ENCODE measurements at regions not wholly inside any gene's neighbourhood (a gene's known extent, or its start where the extent isn't known, plus 50 kb on each side); places are given as distances from the start of the nearest gene placed in this dataset.
"Not testable (repeated sequence)": the region's sequence is repeated elsewhere in the genome, so short reads cannot be mapped to it uniquely, and the experiment has no call there.

DNA sequence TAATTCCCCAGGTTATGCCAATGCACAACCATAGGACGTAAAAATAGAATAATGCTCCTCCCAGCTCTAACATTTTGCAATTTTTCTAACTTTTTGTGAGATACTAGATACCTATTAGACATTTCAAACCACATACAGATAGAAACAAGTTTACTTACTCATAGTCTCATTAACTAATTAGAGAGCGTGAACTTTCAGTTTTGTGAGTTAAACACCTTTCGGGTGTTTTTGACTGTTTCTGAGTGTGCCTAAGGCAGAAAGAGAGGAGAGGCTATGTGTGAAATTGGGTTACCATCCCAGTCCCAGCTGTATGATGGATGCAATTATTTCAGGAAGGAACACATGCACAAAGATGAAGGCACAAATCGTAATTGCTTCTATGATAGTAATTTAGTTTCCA, 300.4 kb upstream of the POU1F1 start:
- DNase-seq (ENCODE audit: low spot score) = no peak

DNA sequence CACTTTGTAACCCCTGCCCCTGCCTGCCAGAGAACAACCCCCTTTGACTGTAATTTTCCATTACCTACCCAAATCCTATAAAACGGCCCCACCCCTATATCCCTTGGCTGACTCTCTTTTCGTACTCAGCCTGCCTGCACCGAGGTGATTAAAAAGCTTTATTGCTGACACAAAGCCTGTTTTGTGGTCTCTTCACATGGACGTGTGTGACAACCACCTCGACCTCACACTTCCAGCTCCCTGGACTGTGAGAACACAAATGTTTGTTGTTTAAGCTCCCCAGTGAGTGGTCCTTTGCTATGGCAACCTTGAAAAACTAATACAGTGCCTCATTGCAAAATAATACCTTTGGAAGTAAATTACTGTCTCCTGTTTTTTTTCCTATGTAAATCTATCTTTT, 299.2 kb upstream of the POU1F1 start:
- no peak for DNase-seq (ENCODE audit: low spot score)

DNA sequence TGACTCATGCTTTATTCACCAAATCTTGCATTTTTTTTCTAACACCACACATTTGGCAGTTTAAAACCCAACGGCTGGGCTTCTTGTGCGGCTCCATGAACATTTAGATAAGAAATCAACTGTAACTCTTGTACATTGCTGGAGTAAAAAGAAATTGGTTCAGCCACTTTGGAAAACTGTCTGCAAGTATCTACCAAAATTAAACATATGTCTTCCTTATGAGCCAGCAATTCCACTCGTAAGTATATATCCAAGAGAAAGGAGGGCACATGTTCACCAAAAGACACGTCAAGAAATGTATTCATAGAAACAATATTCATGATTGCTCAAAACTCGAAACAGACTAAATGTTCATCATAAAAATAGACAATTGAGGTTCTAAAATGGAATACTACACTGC, 291.9 kb upstream of the POU1F1 start:
- DNase-seq (ENCODE audit: low spot score) = no peak

DNA sequence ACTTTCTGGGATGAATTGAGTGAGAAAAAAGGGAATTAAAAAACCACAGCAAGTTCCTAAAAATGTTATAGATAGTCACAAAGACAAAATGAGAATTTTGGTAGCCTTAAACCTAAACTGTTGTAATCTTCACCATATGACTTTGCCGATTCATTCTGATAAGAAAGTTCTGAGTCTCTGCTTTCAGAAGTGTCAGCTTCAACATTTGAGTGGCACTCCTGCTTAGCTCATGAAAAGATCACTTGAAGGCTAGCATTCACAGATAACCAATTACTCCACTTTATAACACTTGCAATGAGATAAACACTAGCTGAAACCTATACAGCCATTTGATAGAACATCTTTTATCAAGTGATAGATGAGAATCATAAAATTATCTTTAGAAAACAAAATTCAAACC, 288.1 kb upstream of the POU1F1 start:
- DNase-seq (ENCODE audit: low spot score) = no peak

DNA sequence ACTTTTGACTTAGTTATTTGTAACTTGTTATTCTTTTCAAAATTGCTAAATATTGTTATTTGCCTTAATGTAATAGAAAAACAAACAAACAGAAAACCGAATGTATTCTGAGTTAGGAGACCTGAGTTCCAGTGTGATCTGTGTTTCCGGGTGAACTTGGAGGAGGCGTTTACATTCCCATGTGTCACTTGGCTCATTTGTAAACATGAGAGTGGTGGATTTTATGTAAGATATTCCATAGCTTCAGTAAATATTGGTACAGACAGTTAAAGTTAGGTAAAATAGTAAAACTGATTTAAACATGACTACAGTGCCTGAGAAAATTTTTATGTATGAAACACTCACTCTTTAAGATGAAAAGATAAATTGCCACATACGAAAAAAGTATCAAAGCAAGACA, 287.3 kb upstream of the POU1F1 start:
- no peak for DNase-seq (ENCODE audit: low spot score)

DNA sequence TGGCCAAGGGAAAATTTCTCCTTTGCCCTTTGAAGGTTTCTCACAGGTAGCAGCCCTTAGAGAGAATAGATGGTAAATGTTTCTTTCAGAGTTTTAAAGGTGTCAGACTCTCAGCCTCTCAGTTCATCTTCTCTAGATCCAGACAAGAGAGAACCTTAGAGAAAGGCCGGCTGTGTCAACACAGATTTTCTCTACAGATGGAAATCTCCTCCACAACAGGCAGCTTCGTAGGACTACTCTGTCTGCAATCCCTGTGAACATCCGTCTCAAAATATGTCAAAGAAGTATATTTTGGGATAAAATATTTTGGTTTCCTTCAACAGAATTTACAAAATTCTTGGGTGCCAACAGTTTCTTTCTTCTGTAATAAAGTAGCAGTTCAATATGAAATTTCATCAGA, 282.1 kb upstream of the POU1F1 start:
- no peak for DNase-seq (ENCODE audit: low spot score)

DNA sequence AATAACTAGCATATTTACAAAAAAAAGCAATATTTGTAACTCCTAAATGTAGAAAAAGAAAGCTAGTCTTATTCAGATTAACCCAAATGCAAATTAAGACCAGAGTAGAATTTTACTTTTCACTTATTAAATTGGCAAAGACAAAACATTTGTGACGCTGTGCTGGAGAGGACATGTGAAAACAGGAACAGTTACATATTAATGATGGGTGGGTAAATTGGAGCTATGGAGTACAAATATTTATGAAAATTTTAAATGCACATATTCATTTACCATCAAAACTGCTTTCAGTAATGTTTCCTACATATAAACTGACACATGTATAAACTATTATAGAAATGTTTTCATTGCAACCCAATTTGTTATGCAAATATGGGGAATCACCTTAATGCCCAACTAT, 278.9 kb upstream of the POU1F1 start:
- DNase-seq (ENCODE audit: low spot score) = no peak

DNA sequence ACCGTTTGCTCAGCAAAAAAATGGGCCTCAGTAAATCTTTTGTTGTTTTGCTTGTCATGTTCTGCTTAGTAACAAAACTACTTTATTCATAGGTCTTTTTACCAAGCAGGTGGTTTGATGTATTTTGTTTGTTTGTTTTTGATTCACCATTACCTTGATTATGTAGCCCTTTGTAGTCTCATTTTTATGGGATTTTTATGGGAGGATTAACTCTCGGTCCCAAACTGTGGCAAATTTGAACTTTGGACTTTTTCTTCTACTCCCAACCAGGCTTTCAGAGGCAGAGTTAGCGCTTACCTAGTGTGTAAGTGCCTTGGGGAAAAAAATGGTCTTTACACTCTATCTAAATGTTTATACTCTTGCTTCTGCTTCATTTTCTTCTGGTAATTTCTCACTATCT, 276.7 kb upstream of the POU1F1 start:
- no peak for DNase-seq (ENCODE audit: low spot score)

DNA sequence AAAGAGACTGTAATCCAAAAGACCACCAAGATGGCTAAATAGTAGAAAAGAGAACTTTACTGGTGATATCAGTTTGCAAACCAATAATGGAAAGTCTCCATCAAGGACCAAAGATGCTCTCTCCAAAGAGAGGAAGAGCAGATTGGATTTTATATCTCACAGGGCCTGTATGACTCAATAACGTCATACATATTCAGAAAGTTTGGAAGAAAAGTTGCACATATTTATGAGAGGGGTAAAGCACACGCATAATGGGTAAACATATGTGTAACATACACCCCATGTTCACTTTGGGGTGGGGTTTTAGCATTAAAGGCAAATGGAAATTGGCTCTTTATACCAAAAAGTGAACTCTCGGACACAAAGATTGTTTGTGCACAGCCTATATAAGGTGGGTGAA, 274.5 kb upstream of the POU1F1 start:
- no peak for DNase-seq (ENCODE audit: low spot score)

DNA sequence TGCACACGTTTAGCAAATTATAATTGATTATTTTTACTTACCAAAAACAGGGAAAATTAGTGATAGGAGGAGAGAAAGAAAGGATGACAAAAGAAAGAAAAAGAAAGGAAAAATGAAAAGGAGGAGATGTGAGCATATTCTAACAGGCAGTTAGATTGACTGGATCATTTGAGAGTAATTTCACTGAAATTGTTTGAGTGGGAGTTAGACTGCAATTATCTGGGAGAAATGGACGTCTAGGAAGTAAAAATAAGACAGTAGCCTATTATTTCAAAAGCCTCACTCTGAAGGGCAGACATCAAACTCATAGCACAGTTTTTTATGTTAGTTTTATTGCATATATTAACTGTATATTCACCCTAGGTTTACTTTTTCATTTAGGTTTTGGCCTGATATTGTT, 272.8 kb upstream of the POU1F1 start:
- no peak for DNase-seq (ENCODE audit: low spot score)

DNA sequence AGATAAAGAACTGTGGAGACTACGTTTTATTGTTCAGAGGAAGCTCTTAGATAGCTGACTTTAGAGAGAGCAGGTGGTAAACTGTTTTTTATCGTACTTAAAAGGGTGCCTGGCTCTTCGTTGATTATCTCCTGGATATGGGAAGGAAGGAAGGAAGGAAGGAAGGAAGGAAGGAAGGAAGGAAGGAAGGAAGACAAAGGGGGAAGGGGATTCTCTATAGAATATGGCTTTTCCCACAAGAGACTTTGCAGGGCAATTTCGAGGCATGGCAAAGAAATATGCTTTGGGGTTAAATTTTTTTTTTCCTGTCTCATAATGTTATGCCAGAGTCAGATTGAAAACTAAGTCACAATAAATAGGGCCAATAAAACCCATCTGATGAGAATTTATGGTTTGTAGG, 271.9 kb upstream of the POU1F1 start:
- no peak for DNase-seq (ENCODE audit: low spot score)

DNA sequence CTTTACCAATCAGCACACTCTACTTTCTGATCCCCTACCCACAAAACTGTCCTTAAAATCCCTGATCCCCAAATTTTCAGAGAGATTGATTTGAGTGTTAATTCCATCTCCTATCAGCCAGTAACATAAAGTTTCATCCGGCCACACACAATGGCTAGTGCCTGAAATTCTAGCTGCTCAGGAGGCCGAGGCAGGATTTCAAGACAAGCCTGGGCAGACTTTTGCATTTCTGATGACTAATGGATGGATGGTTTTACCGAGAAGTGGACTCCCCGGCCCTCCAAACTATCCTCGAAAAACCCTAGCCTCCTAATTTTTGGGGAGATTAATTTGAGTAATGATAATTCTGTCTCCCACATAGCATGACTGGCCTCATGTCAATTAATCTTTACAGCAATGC, 269.8 kb upstream of the POU1F1 start:
- DNase-seq (ENCODE audit: low spot score) = no peak

DNA sequence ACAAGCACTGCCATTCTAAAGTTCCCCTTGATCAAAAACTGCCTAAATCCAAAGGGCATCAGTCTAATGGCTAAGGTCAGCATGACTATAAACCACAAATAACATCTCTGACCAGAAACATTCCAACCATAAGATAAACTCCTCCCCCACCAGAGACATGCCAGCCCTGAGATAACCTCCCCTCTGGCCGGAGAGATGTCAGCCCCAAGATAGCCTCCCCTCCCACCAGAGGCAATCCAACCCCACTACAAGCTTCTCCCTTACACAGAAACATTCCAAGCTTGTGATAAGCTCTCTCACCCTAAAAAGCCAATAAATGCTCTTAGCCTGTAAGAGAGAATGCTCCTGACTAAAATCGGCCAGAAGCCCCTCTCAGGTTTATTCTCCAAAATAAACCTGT, 267.0 kb upstream of the POU1F1 start:
- not testable (repeated sequence) for DNase-seq (ENCODE audit: low spot score)

DNA sequence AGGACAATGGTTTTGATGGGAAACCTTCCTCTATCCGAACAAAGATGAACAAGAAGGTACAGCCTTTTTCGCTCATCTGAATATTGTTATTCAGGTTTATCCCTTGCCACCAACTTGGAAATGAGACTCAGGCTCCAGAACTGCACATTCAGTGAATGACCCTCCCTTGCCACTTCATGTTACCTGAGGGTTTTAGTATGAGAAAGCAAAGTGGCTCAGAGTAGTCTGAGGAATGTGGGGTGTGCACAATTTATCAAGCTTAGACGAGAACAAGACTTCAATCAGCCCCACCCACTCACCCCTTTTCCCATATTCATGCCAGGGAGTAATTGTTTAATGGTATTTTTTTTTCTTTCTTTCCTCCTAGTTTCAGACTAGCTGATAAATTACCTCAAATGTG, 265.3 kb upstream of the POU1F1 start:
- DNase-seq (ENCODE audit: low spot score) = no peak

DNA sequence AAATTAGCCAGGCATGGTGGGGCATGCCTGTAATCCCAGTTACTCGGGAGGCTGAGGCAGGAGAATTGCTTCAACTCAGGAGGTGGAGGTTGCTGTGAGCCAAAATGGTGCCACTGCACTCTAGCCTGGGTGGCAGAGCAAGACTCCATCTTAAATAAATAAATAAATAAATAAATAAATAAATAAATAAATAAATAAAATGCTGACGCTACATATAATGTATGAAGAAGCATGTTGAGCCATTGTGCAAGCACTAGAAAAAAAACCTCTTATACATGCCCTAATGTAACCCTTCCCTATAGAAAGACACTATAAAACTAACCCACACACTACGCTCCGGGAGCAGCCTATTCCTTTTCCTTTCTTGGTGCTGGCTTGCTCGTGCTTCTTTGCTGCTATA, 262.3 kb upstream of the POU1F1 start:
- DNase-seq (ENCODE audit: low spot score) = not testable (repeated sequence)

DNA sequence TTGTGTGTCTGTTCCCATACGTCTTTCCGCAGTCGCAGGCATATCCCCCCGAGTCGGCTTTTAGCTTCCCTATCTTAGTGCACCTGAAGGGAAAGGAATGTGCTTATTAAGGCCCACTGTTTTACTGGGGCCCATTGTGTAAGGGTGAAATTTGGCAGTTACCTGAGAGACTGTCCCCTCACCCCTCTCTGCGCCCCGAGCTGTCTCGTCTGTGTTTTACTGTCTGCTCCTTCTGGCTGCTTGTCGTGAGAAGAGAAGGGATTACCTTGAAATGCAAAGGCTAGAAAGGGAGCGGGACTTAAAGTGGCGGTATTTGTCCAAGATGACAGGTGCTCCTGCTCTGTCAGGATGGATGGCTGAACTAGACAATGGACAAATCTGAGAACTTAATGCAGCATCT, 233.0 kb upstream of the POU1F1 start:
- no peak for DNase-seq (ENCODE audit: low spot score)

DNA sequence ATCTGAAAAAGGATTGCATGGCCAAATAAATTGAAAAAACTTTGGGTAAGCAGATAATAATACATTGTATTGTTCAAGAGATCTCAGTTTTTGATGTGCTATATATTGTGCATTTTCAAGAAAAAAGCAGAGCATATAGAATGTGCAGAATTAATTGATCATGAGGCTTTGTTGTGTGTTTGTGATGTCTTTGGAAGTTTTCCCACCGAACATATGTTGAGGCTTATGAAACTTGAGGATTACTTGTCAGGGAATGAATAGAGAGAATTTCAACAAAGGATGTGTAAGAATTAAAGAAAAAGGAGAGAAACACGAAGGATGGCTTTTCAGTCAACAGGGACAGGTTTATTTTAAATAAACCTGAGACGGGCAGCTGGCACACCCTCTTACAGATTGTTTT, 232.5 kb upstream of the POU1F1 start:
- no peak for DNase-seq (ENCODE audit: low spot score)

DNA sequence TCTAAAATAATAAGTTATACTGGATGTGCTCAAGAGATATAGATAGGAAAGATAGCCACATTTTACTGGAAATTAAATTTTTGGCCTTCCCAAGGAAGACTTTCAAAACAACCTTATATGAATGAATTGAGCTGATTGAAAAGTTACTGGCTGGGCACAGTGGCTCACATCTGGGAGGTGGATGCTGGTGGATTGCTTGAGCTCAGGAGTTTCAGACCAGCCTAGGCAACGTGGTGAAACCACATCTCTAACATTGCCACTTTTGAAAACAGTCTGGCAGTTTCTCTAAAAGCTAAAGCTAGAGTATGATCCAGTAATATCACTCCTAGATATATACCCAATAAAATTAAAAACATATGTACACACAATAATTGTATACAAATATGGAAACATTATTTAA, 231.4 kb upstream of the POU1F1 start:
- DNase-seq (ENCODE audit: low spot score) = no peak

DNA sequence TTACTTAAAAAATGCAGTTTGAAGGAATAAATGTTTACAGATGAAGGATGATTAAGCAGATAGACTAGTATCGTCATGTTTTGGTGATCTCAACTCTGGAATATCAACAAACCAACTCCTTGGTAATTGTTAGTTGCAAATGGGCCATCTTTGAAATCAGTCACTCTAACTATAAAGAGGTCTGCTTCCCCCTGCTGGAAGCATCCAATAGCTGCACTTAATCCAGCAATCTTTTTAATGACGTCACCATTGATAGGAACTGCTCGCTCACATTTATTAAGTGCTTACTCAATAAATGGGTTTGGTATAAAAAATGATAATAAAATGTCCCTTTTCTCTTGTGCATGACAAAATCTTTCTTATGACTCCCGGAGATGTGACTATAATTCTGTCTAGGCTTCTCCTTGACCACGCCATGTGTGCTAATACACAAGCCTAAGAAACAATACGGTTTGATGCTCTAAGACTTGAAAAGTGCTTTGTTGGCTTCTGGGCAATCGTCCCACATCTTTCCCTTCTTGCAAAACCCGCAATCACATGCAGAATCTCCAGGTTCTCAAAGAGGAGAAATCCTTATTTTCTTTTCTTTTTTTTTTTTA, 227.6 kb upstream of the POU1F1 start:
- peak; percentile 56 for DNase-seq (ENCODE audit: low spot score)

DNA sequence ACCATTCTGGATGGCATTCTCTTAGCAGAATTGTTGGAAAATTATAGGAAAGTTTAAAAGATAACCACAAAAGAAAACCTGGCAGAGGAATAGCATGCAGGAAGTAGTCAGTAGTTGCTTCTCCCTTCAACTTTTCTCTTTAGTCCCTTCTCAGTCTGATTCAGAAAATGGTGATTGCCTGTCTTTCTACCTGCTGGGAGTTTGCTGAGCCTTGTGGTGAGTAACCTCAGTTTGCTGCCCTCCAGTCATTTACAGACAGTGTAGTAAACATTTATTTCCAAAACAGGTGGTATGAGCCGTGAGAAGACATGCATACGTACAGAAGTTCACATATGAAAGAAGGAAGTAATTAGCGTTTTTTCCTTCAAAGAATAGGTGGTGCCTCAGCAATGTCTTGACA, 224.7 kb upstream of the POU1F1 start:
- no peak for DNase-seq (ENCODE audit: low spot score)

DNA sequence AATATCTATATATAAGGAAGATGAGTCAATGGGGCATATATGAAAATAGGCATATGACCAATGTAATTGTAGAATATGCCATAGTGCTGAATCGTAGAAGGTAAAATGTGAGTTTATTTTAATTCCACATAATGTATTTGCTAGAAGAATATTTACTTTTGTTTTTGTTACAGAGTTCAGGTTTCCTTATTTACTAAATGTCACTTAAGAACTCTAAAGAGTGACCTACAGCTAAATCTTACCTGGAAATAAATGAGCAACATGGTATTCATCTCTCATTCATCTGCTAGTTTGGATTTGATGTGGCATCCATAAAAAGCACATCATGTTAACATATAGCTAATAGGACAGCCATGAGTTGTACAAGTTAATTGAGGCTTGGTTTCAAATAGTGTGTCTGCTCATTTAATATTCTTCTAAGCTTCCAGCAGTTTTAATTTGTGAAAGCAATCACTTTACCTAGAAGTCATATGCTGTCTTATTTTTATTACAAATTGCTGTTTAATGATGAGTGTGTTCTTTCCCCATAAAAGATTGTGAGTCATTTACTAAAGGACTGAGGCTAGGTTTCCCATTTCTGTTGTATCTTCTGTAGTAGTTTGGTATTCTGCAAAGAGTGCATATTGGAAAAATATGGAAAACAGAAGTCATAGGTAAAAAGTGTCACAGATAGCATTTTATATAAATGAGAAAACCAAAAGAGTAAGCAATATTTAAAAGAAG, 222.1 kb upstream of the POU1F1 start:
- DNase-seq (ENCODE audit: low spot score) = no peak

DNA sequence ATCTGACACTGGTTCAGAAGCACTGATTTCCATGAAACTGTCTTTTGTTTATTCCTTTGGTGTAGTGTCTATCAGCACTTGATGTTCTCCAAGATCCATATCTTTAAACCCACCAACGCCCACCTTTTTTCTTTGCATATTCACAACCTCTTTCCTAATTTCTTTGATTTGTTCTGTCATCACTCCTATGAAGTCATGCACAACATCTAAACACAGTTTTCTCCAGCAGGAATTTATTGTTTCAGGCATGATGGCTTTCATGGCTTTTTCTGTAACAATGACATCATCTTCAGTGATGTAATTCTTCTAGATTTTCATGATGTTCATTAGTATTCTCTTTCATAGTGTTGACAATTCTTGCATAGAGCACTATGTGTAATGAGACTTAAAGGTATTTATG, 219.6 kb upstream of the POU1F1 start:
- no peak for DNase-seq (ENCODE audit: low spot score)

DNA sequence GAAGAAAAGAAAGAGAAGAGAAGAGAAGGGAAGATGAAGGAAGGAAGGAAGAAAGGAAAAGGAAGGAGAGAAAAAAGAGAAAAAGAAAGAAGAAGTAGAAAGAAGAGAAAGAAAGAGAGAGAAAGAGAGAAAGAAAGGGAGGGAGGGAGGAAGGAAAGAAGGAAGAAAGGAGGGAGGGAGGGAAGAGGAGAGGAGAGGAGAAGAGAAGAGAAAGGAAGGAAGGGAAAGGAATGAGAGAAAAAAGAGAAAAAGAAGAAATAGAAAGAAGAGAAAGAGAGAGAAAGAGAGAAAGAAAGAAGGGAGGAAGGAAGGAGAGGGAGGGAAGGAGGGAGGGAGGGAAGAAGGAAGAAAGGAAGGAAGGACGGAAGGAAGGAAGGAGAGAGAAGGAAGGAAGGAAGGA, 217.9 kb upstream of the POU1F1 start:
- no peak for DNase-seq (ENCODE audit: low spot score)

DNA sequence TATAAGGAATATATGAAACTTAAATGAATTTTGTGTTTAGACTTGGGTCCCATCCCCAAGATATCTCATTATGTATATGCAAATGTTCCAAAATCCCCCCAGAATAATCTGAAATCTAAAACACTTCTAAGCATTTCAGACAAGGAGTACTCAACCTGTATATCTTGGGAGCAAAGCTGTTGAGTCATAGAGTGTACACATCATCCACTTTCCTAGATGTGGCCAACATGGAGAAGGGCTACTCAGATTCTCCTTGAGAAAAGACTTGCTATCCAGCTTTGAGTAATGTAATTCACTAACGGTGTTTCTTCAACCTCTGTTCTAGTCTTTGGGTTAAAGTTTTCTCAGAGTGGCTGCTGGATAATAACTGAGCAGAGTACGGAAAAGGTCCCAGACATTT, 215.5 kb upstream of the POU1F1 start:
- no peak for DNase-seq (ENCODE audit: low spot score)

Measured in germinal center (tissue), 1 donor.